WTC11 (cell line): ENCODE measurements at regions not wholly inside any gene's neighbourhood (a gene's known extent, or its start where the extent isn't known, plus 50 kb on each side); places are given as distances from the start of the nearest gene placed in this dataset.

Source experiments
- ATAC-seq: fragments of 200-7000 bp; cut with Tn5 transposase; 2 replicates; pipeline ENCODE4 v1.10.0; 2021; ENCODE audit warnings: mild to moderate bottlenecking, moderate library complexity
- CTCF ChIA-PET: fragments of 300-600 bp; sonication (Branson Sonifier 250); formaldehyde crosslinking; loops from one replicate; lab custom pipeline; 2021; ENCODE audit warnings: antibody characterized with exemption; lab: Charles Lee
- POLR2A ChIA-PET: fragments of 350-600 bp; sonication (Branson Sonifier 250); formaldehyde crosslinking; loops from one replicate; lab custom pipeline; 2021; ENCODE audit warnings: antibody characterized with exemption; lab: Charles Lee
- DNase-seq: peaks from one replicate; pipeline ENCODE4 v3.0.0; 2021; ENCODE audit warnings: low spot score
- H3K27ac Mint-ChIP-seq: 2 replicates; pipeline ENCODE4 v1.8.0; 2021; ENCODE audit warnings: mixed read lengths
- H3K27me3 Mint-ChIP-seq: 2 replicates; pipeline ENCODE4 v1.8.0; 2021; ENCODE audit warnings: low read depth, mild to moderate bottlenecking, moderate library complexity, mixed read lengths
- H3K36me3 Mint-ChIP-seq: 2 replicates; pipeline ENCODE4 v1.8.0; 2021; ENCODE audit warnings: mixed read lengths
- H3K4me1 Mint-ChIP-seq: 2 replicates; pipeline ENCODE4 v1.8.0; 2022; ENCODE audit warnings: mixed read lengths
- H3K4me3 Mint-ChIP-seq: 2 replicates; pipeline ENCODE4 v1.8.0; 2021; ENCODE audit warnings: mild to moderate bottlenecking, moderate library complexity, mixed read lengths
- H3K9me3 Mint-ChIP-seq: 2 replicates; pipeline ENCODE4 v1.8.0; 2021; ENCODE audit warnings: mixed read lengths
- ATF1 ChIP-seq: sonication (generic); formaldehyde crosslinking; IDR thresholded peaks from 2 replicates; pipeline ENCODE4 v1.8.1; 2023; ENCODE audit warnings: mild to moderate bottlenecking, moderate library complexity, missing genetic modification reagents
- ELF4 ChIP-seq: sonication (generic); formaldehyde crosslinking; IDR thresholded peaks from 2 replicates; pipeline ENCODE4 v1.8.1; 2022; ENCODE audit warnings: low read depth, mild to moderate bottlenecking, moderate library complexity, missing genetic modification reagents
- IRF2 ChIP-seq: sonication (generic); formaldehyde crosslinking; IDR thresholded peaks from 2 replicates; pipeline ENCODE4 v1.8.0; 2022; ENCODE audit warnings: low read depth, missing genetic modification reagents, borderline replicate concordance
- JAZF1 ChIP-seq: fragments of 250-450 bp; sonication (Bioruptor Pico); IDR thresholded peaks from 2 replicates; pipeline ENCODE4 v1.9.0; 2021; ENCODE audit warnings: moderate library complexity, mild to moderate bottlenecking, inconsistent platforms
- KAT7 ChIP-seq: sonication (generic); formaldehyde crosslinking; IDR thresholded peaks from 2 replicates; pipeline ENCODE4 v1.8.1; 2023; ENCODE audit warnings: missing genetic modification reagents, mild to moderate bottlenecking, borderline replicate concordance
- MLX ChIP-seq: sonication (generic); formaldehyde crosslinking; IDR thresholded peaks from 2 replicates; pipeline ENCODE4 v1.8.1; 2023; ENCODE audit warnings: mild to moderate bottlenecking, missing genetic modification reagents, moderate library complexity
- NFE2L1 ChIP-seq: sonication (generic); formaldehyde crosslinking; IDR thresholded peaks from 2 replicates; pipeline ENCODE4 v1.8.1; 2023; ENCODE audit warnings: missing genetic modification reagents
- NR2C2 ChIP-seq: sonication (generic); formaldehyde crosslinking; IDR thresholded peaks from 2 replicates; pipeline ENCODE4 v1.8.0; 2022; ENCODE audit warnings: mild to moderate bottlenecking, missing genetic modification reagents
- PRDM15 ChIP-seq: sonication (generic); formaldehyde crosslinking; IDR thresholded peaks from 2 replicates; pipeline ENCODE4 v1.8.0; 2022; ENCODE audit warnings: missing genetic modification reagents
- SMAD4 ChIP-seq: sonication (generic); formaldehyde crosslinking; IDR thresholded peaks from 2 replicates; pipeline ENCODE4 v1.8.0; 2022; ENCODE audit warnings: mild to moderate bottlenecking, missing genetic modification reagents
- SOX15 ChIP-seq: fragments of 250-450 bp; sonication (Bioruptor Pico); IDR thresholded peaks from 2 replicates; pipeline ENCODE4 v1.9.0; 2021; ENCODE audit warnings: mild to moderate bottlenecking
- SP1 ChIP-seq: sonication (generic); formaldehyde crosslinking; conservative IDR thresholded peaks from 2 replicates; pipeline ENCODE4 v1.8.1; 2022; ENCODE audit warnings: missing genetic modification reagents
- STAT6 ChIP-seq: sonication (generic); formaldehyde crosslinking; conservative IDR thresholded peaks from 2 replicates; pipeline ENCODE4 v1.8.1; 2023; ENCODE audit warnings: mild to moderate bottlenecking, low read depth, missing genetic modification reagents, moderate library complexity
- TEAD1 ChIP-seq: sonication (generic); formaldehyde crosslinking; IDR thresholded peaks from 2 replicates; pipeline ENCODE4 v1.8.0; 2022; ENCODE audit warnings: mild to moderate bottlenecking, missing genetic modification reagents
- ZNF121 ChIP-seq: sonication (generic); formaldehyde crosslinking; IDR thresholded peaks from 2 replicates; pipeline ENCODE4 v1.8.0; 2023; ENCODE audit warnings: missing genetic modification reagents
- ZNF232 ChIP-seq: sonication (generic); formaldehyde crosslinking; IDR thresholded peaks from 2 replicates; pipeline ENCODE4 v1.8.0; 2022; ENCODE audit warnings: mild to moderate bottlenecking, missing genetic modification reagents
- ZNF317 ChIP-seq: sonication (generic); formaldehyde crosslinking; IDR thresholded peaks from 2 replicates; pipeline ENCODE4 v1.8.1; 2023; ENCODE audit warnings: low read depth, mild to moderate bottlenecking, moderate library complexity, missing genetic modification reagents, borderline replicate concordance
- ZNF423 ChIP-seq: fragments of 250-450 bp; sonication (Bioruptor Pico); IDR thresholded peaks from 2 replicates; pipeline ENCODE4 v2.1.2; 2022; ENCODE audit warnings: mild to moderate bottlenecking, moderate library complexity
- ZNF532 ChIP-seq: fragments of 250-450 bp; sonication (Bioruptor Pico); IDR thresholded peaks from 2 replicates; pipeline ENCODE4 v1.9.0; 2021; ENCODE audit warnings: mild to moderate bottlenecking, borderline replicate concordance

- Mint-ChIP-seq H3K27ac (peak overlapping the region; percentile 34; the same call in 1 of the 2 replicates), H3K4me3 (no peak overlapping the region), H3K36me3 (peaks cover 55% of the 10 kb centered on the region), H3K4me1 (peaks cover 87% of the 10 kb centered on the region)
- ChIA-PET POLR2A (interaction anchor here (1.2 kb wide), 1 partner anchor 12 kb away, joined by 4 read pairs; no protein-coding TSS in a partner anchor), CTCF (interaction anchor here (0.5 to 1.6 kb wide), 4 partner anchors 11 to 243 kb away, joined by 3 to 6 read pairs (median 3); no protein-coding TSS in a partner anchor)
- no peak for DNase-seq
- TF ChIP-seq NFE2L1 (no peak), ZNF423 (no peak), STAT6 (CRISPR knock-in tag) (no peak), KAT7 (CRISPR knock-in tag) (no peak), JAZF1 (CRISPR knock-in tag) (no peak), MLX (CRISPR knock-in tag) (no peak), TEAD1 (CRISPR knock-in tag) (no peak), SP1 (CRISPR knock-in tag) (no peak), ATF1 (CRISPR knock-in tag) (no peak), SMAD4 (no peak), ZNF121 (CRISPR knock-in tag) (no peak), IRF2 (no peak)
- TF ChIP-seq, all 79 proteins: peak for 0
- Mint-ChIP-seq H3K27me3 (no peaks in the 10 kb centered on the region), H3K9me3 (no peaks in the 10 kb centered on the region)
- no peak for ATAC-seq
Observed at GRCh38 chr2:64262071-64262470, 117.9 kb upstream of the PELI1 start.

GRCh38 chr2:64262816-64263215 lies 118.6 kb upstream of the PELI1 start:
- ATAC-seq (no peak), DNase-seq (no peak)
- Mint-ChIP-seq H3K27me3 (no peaks in the 10 kb centered on the region; the same call in 1 of the 2 replicates), H3K4me1 (peaks cover 89% of the 10 kb centered on the region), H3K27ac (no peak overlapping the region), H3K4me3 (no peak overlapping the region), H3K36me3 (peaks cover 51% of the 10 kb centered on the region), H3K9me3 (no peaks in the 10 kb centered on the region)
- ChIA-PET CTCF (interaction anchor here (1.2 to 1.6 kb wide), 3 partner anchors 14 to 68 kb away, joined by 3 to 6 read pairs (median 6); no protein-coding TSS in a partner anchor), POLR2A (interaction anchor here (1.2 kb wide), 1 partner anchor 11 kb away, joined by 4 read pairs; no protein-coding TSS in a partner anchor)
- TF ChIP-seq ZNF232 (CRISPR knock-in tag) (no peak), PRDM15 (CRISPR knock-in tag) (no peak), SP1 (CRISPR knock-in tag) (no peak), SOX15 (CRISPR knock-in tag) (no peak), NR2C2 (CRISPR knock-in tag) (no peak), ZNF317 (CRISPR knock-in tag) (no peak), MLX (CRISPR knock-in tag) (no peak), ZNF532 (CRISPR knock-in tag) (no peak), ELF4 (CRISPR knock-in tag) (no peak), KAT7 (CRISPR knock-in tag) (no peak)
